Stimulated activated naive CD8-positive, alpha-beta T cell treated with anti-CD3 and anti-CD28 coated beads, Interleukin-15, Interleukin-2, amounts not matched to agents 100 ng/mL and 50 ng/mL, for 24 hours (primary cell): ENCODE measurements at regions not wholly inside any gene's neighbourhood (a gene's known extent, or its start where the extent isn't known, plus 50 kb on each side); places are given as distances from the start of the nearest gene placed in this dataset.

Source experiments
- H3K27ac Mint-ChIP-seq: one replicate; pipeline ENCODE4 v1.8.0; 2021; ENCODE audit warnings: mild to moderate bottlenecking, mixed read lengths
- H3K27me3 Mint-ChIP-seq: one replicate; pipeline ENCODE4 v1.8.0; 2021; ENCODE audit warnings: mixed read lengths
- H3K36me3 Mint-ChIP-seq: one replicate; pipeline ENCODE4 v1.8.0; 2021; ENCODE audit warnings: low read depth, mixed read lengths
- H3K4me1 Mint-ChIP-seq: one replicate; pipeline ENCODE4 v1.8.0; 2021; ENCODE audit warnings: low read depth, mixed read lengths
- H3K4me3 Mint-ChIP-seq: one replicate; pipeline ENCODE4 v1.8.0; 2021; ENCODE audit warnings: mild to moderate bottlenecking, mixed read lengths
- H3K9me3 Mint-ChIP-seq: one replicate; pipeline ENCODE4 v1.8.0; 2021; ENCODE audit warnings: mixed read lengths

- no peaks in the 10 kb centered on the region for H3K27me3 Mint-ChIP-seq
- H3K27ac Mint-ChIP-seq = no peak overlapping the region
- no peaks in the 10 kb centered on the region for H3K4me1 Mint-ChIP-seq
- H3K9me3 Mint-ChIP-seq = peaks cover 10% of the 10 kb centered on the region
- H3K4me3 Mint-ChIP-seq = no peak overlapping the region
- H3K36me3 Mint-ChIP-seq = no peaks in the 10 kb centered on the region
Measured at GRCh38 chr13:87356314-87356713, 314.9 kb upstream of the SLITRK5 start.

GRCh38 chr13:87358319-87358718, 312.9 kb upstream of the SLITRK5 start:
- H3K9me3 Mint-ChIP-seq = peaks cover 10% of the 10 kb centered on the region
- no peaks in the 10 kb centered on the region for H3K4me1 Mint-ChIP-seq
- no peak overlapping the region for H3K4me3 Mint-ChIP-seq
- no peaks in the 10 kb centered on the region for H3K36me3 Mint-ChIP-seq
- no peak overlapping the region for H3K27ac Mint-ChIP-seq
- H3K27me3 Mint-ChIP-seq = no peaks in the 10 kb centered on the region

- H3K9me3 Mint-ChIP-seq = peaks cover 15% of the 10 kb centered on the region
- H3K4me1 Mint-ChIP-seq = no peaks in the 10 kb centered on the region
- no peak overlapping the region for H3K4me3 Mint-ChIP-seq
- H3K36me3 Mint-ChIP-seq = no peaks in the 10 kb centered on the region
- H3K27ac Mint-ChIP-seq = no peak overlapping the region
- H3K27me3 Mint-ChIP-seq = no peaks in the 10 kb centered on the region
Measured at GRCh38 chr13:87361216-87361615, 310.0 kb upstream of the SLITRK5 start.

GRCh38 chr13:87368639-87369038, 302.5 kb upstream of the SLITRK5 start:
- Mint-ChIP-seq H3K36me3 (no peaks in the 10 kb centered on the region), H3K27me3 (no peaks in the 10 kb centered on the region), H3K4me1 (no peaks in the 10 kb centered on the region), H3K27ac (no peak overlapping the region), H3K4me3 (no peak overlapping the region), H3K9me3 (peaks cover 17% of the 10 kb centered on the region)

- no peaks in the 10 kb centered on the region for H3K27me3 Mint-ChIP-seq
- H3K9me3 Mint-ChIP-seq = peaks cover 12% of the 10 kb centered on the region
- H3K4me3 Mint-ChIP-seq = no peak overlapping the region
- H3K27ac Mint-ChIP-seq = no peak overlapping the region
- H3K4me1 Mint-ChIP-seq = no peaks in the 10 kb centered on the region
- no peaks in the 10 kb centered on the region for H3K36me3 Mint-ChIP-seq
Measured at GRCh38 chr13:87376081-87376480, 295.1 kb upstream of the SLITRK5 start.

GRCh38 chr13:87384099-87384498, 287.1 kb upstream of the SLITRK5 start:
- no peak overlapping the region for H3K27ac Mint-ChIP-seq
- H3K36me3 Mint-ChIP-seq = no peaks in the 10 kb centered on the region
- H3K4me3 Mint-ChIP-seq = no peak overlapping the region
- H3K4me1 Mint-ChIP-seq = no peaks in the 10 kb centered on the region
- no peaks in the 10 kb centered on the region for H3K27me3 Mint-ChIP-seq
- H3K9me3 Mint-ChIP-seq = peaks cover 15% of the 10 kb centered on the region

- H3K27me3 Mint-ChIP-seq = no peaks in the 10 kb centered on the region
- no peaks in the 10 kb centered on the region for H3K36me3 Mint-ChIP-seq
- H3K9me3 Mint-ChIP-seq = no peaks in the 10 kb centered on the region
- H3K4me1 Mint-ChIP-seq = no peaks in the 10 kb centered on the region
- H3K4me3 Mint-ChIP-seq = no peak overlapping the region
- no peak overlapping the region for H3K27ac Mint-ChIP-seq
Measured at GRCh38 chr13:87393358-87393757, 277.8 kb upstream of the SLITRK5 start.

GRCh38 chr13:87398047-87398446, 273.1 kb upstream of the SLITRK5 start:
- H3K27me3 Mint-ChIP-seq = no peaks in the 10 kb centered on the region
- H3K9me3 Mint-ChIP-seq = no peaks in the 10 kb centered on the region
- no peak overlapping the region for H3K4me3 Mint-ChIP-seq
- H3K4me1 Mint-ChIP-seq = no peaks in the 10 kb centered on the region
- no peak overlapping the region for H3K27ac Mint-ChIP-seq
- no peaks in the 10 kb centered on the region for H3K36me3 Mint-ChIP-seq

- no peaks in the 10 kb centered on the region for H3K36me3 Mint-ChIP-seq
- peaks cover 9% of the 10 kb centered on the region for H3K9me3 Mint-ChIP-seq
- H3K27ac Mint-ChIP-seq = no peak overlapping the region
- no peak overlapping the region for H3K4me3 Mint-ChIP-seq
- H3K4me1 Mint-ChIP-seq = no peaks in the 10 kb centered on the region
- H3K27me3 Mint-ChIP-seq = no peaks in the 10 kb centered on the region
Measured at GRCh38 chr13:87403748-87404432, 267.3 kb upstream of the SLITRK5 start.

GRCh38 chr13:87426742-87427141, 244.4 kb upstream of the SLITRK5 start:
- no peaks in the 10 kb centered on the region for H3K27me3 Mint-ChIP-seq
- no peak overlapping the region for H3K27ac Mint-ChIP-seq
- peaks cover 5% of the 10 kb centered on the region for H3K9me3 Mint-ChIP-seq
- H3K4me1 Mint-ChIP-seq = no peaks in the 10 kb centered on the region
- H3K4me3 Mint-ChIP-seq = no peak overlapping the region
- no peaks in the 10 kb centered on the region for H3K36me3 Mint-ChIP-seq

GRCh38 chr13:87444135-87444534, 227.0 kb upstream of the SLITRK5 start:
- H3K36me3 Mint-ChIP-seq = no peaks in the 10 kb centered on the region
- H3K4me3 Mint-ChIP-seq = no peak overlapping the region
- H3K4me1 Mint-ChIP-seq = no peaks in the 10 kb centered on the region
- peaks cover 4% of the 10 kb centered on the region for H3K9me3 Mint-ChIP-seq
- no peak overlapping the region for H3K27ac Mint-ChIP-seq
- H3K27me3 Mint-ChIP-seq = no peaks in the 10 kb centered on the region

- H3K27me3 Mint-ChIP-seq = no peaks in the 10 kb centered on the region
- no peak overlapping the region for H3K27ac Mint-ChIP-seq
- H3K9me3 Mint-ChIP-seq = peaks cover 4% of the 10 kb centered on the region
Measured at GRCh38 chr13:87452281-87452680, 218.9 kb upstream of the SLITRK5 start.

GRCh38 chr13:87453244-87453643, 217.9 kb upstream of the SLITRK5 start:
- Mint-ChIP-seq H3K36me3 (no peaks in the 10 kb centered on the region), H3K4me1 (no peaks in the 10 kb centered on the region), H3K4me3 (no peak overlapping the region), H3K27me3 (no peaks in the 10 kb centered on the region), H3K9me3 (peaks cover 8% of the 10 kb centered on the region), H3K27ac (no peak overlapping the region)

More at GRCh38 chr13:87452281-87452680, 218.9 kb upstream of the SLITRK5 start:
- H3K4me3 Mint-ChIP-seq = no peak overlapping the region
- no peaks in the 10 kb centered on the region for H3K4me1 Mint-ChIP-seq
- H3K36me3 Mint-ChIP-seq = no peaks in the 10 kb centered on the region

GRCh38 chr13:87459419-87459818, 211.8 kb upstream of the SLITRK5 start:
- H3K4me1 Mint-ChIP-seq = no peaks in the 10 kb centered on the region
- no peak overlapping the region for H3K4me3 Mint-ChIP-seq
- peaks cover 9% of the 10 kb centered on the region for H3K9me3 Mint-ChIP-seq
- no peak overlapping the region for H3K27ac Mint-ChIP-seq
- H3K27me3 Mint-ChIP-seq = no peaks in the 10 kb centered on the region
- H3K36me3 Mint-ChIP-seq = no peaks in the 10 kb centered on the region

- H3K36me3 Mint-ChIP-seq = no peaks in the 10 kb centered on the region
- H3K4me1 Mint-ChIP-seq = no peaks in the 10 kb centered on the region
- H3K9me3 Mint-ChIP-seq = peaks cover 20% of the 10 kb centered on the region
- no peak overlapping the region for H3K4me3 Mint-ChIP-seq
- H3K27ac Mint-ChIP-seq = no peak overlapping the region
- no peaks in the 10 kb centered on the region for H3K27me3 Mint-ChIP-seq
Measured at GRCh38 chr13:87497426-87497825, 173.7 kb upstream of the SLITRK5 start.

GRCh38 chr13:87498681-87499080, 172.5 kb upstream of the SLITRK5 start:
- no peak overlapping the region for H3K4me3 Mint-ChIP-seq
- H3K27me3 Mint-ChIP-seq = no peaks in the 10 kb centered on the region
- H3K4me1 Mint-ChIP-seq = no peaks in the 10 kb centered on the region
- H3K9me3 Mint-ChIP-seq = peaks cover 20% of the 10 kb centered on the region
- H3K36me3 Mint-ChIP-seq = no peaks in the 10 kb centered on the region
- no peak overlapping the region for H3K27ac Mint-ChIP-seq
